H9 (cell line): ENCODE measurements at regions not wholly inside any gene's neighbourhood (a gene's known extent, or its start where the extent isn't known, plus 50 kb on each side); places are given as distances from the start of the nearest gene placed in this dataset.

Experiments used
- DNase-seq: peaks from one replicate; pipeline ENCODE4 v3.0.0-alpha.2; 2017
- H2AFZ ChIP-seq: one replicate; pipeline ENCODE4 v1.6.1; 2013; ENCODE audit warnings: mild to moderate bottlenecking, low read length, control low read depth, moderate library complexity
- H2AK5ac ChIP-seq: 2 replicates; pipeline ENCODE4 v1.6.1; 2013; ENCODE audit warnings: low read length, control low read depth, mixed read lengths; ENCODE audit not compliant: insufficient read length
- H2BK120ac ChIP-seq: one replicate; pipeline ENCODE4 v1.6.1; 2013; ENCODE audit warnings: low read depth, mild to moderate bottlenecking, low read length, control low read depth, inconsistent platforms; ENCODE audit not compliant: poor library complexity, severe bottlenecking
- H2BK12ac ChIP-seq: 2 replicates; pipeline ENCODE4 v1.6.1; 2013; ENCODE audit warnings: low read length, control low read depth, mixed read lengths, low read depth; ENCODE audit not compliant: insufficient read length
- H2BK15ac ChIP-seq: 2 replicates; pipeline ENCODE4 v1.6.1; 2013; ENCODE audit warnings: low read depth, low read length, control low read depth
- H2BK20ac ChIP-seq: one replicate; pipeline ENCODE4 v1.6.1; 2013; ENCODE audit warnings: low read depth, mild to moderate bottlenecking, low read length, control low read depth, inconsistent platforms; ENCODE audit not compliant: poor library complexity, severe bottlenecking
- H2BK5ac ChIP-seq: 2 replicates; pipeline ENCODE4 v1.6.1; 2013; ENCODE audit warnings: low read length, control low read depth, mixed read lengths; ENCODE audit not compliant: insufficient read length
- H3K14ac ChIP-seq: 2 replicates; pipeline ENCODE4 v1.6.1; 2013; ENCODE audit warnings: low read length, control low read depth; ENCODE audit not compliant: insufficient read depth
- H3K18ac ChIP-seq: 2 replicates; pipeline ENCODE4 v1.6.1; 2013; ENCODE audit warnings: low read depth, mild to moderate bottlenecking, mixed read lengths, low read length, control low read depth; ENCODE audit not compliant: insufficient read length
- H3K23ac ChIP-seq: 2 replicates; pipeline ENCODE4 v1.6.1; 2013; ENCODE audit warnings: low read length, control low read depth, mixed read lengths, low read depth; ENCODE audit not compliant: insufficient read length
- H3K23me2 ChIP-seq: 2 replicates; pipeline ENCODE4 v1.6.1; 2013; ENCODE audit warnings: low read depth, mild to moderate bottlenecking, mixed read lengths, low read length, control low read depth; ENCODE audit not compliant: insufficient read length, poor library complexity, severe bottlenecking
- H3K27ac ChIP-seq: 2 replicates; pipeline ENCODE4 v1.5.1; 2013; ENCODE audit warnings: low read length, control low read depth, mixed read lengths, low read depth; ENCODE audit not compliant: insufficient read length
- H3K27me3 ChIP-seq: 2 replicates; pipeline ENCODE4 v1.6.1; 2013; ENCODE audit warnings: low read length, control low read depth, inconsistent platforms; ENCODE audit not compliant: insufficient read depth
- H3K4ac ChIP-seq: 2 replicates; pipeline ENCODE4 v1.6.1; 2013; ENCODE audit warnings: low read depth, mild to moderate bottlenecking, control low read depth, inconsistent platforms, low read length, moderate library complexity
- H3K4me1 ChIP-seq: 2 replicates; pipeline ENCODE4 v1.6.1; 2013; ENCODE audit warnings: low read length, control low read depth, inconsistent platforms; ENCODE audit not compliant: insufficient read depth
- H3K4me2 ChIP-seq: 2 replicates; pipeline ENCODE4 v1.6.1; 2013; ENCODE audit warnings: low read length, control low read depth, mixed read lengths; ENCODE audit not compliant: insufficient read length, insufficient read depth
- H3K56ac ChIP-seq: 2 replicates; pipeline ENCODE4 v1.6.1; 2013; ENCODE audit warnings: low read depth, mild to moderate bottlenecking, mixed read lengths, low read length, control low read depth; ENCODE audit not compliant: insufficient read length
- H3K79me1 ChIP-seq: 2 replicates; pipeline ENCODE4 v1.6.1; 2013; ENCODE audit warnings: low read depth, mild to moderate bottlenecking, moderate library complexity, low read length, control low read depth, inconsistent platforms; ENCODE audit not compliant: insufficient read depth, poor library complexity, severe bottlenecking
- H3K79me2 ChIP-seq: 2 replicates; pipeline ENCODE4 v1.6.1; 2013; ENCODE audit warnings: low read length, control low read depth, inconsistent platforms; ENCODE audit not compliant: insufficient read depth
- H3K9ac ChIP-seq: 2 replicates; pipeline ENCODE4 v1.6.1; 2013; ENCODE audit warnings: low read length, control low read depth, mixed read lengths; ENCODE audit not compliant: insufficient read length; ENCODE audit errors: extremely low read depth
- H3K9me3 ChIP-seq: one replicate; pipeline ENCODE4 v1.6.1; 2013; ENCODE audit warnings: low read depth, low read length, inconsistent platforms; ENCODE audit not compliant: control insufficient read depth
- H3T11ph ChIP-seq: one replicate; pipeline ENCODE4 v1.6.1; 2013; ENCODE audit warnings: mild to moderate bottlenecking, low read length, control low read depth, inconsistent platforms
- H4K20me1 ChIP-seq: one replicate; pipeline ENCODE4 v1.6.1; 2013; ENCODE audit not compliant: control insufficient read depth, insufficient read length, insufficient read depth
- H4K5ac ChIP-seq: 2 replicates; pipeline ENCODE4 v1.6.1; 2013; ENCODE audit warnings: low read depth, mild to moderate bottlenecking, mixed read lengths, low read length, control low read depth; ENCODE audit not compliant: insufficient read length
- H4K8ac ChIP-seq: replicated peaks from 2 replicates; pipeline ENCODE4 v1.6.1; 2013; ENCODE audit warnings: low read length, control low read depth, mixed read lengths, low read depth; ENCODE audit not compliant: insufficient read length
- H4K91ac ChIP-seq: 2 replicates; pipeline ENCODE4 v1.6.1; 2013; ENCODE audit warnings: low read depth, mild to moderate bottlenecking, moderate library complexity, mixed read lengths, low read length, control low read depth; ENCODE audit not compliant: insufficient read length
- H3K27ac Mint-ChIP-seq, 3 experiments: 2 replicates in 2 of 3; 3 replicates in 1 of 3; pipeline ENCODE4 v1.8.0; 2020 to 2021; ENCODE audit warnings: mixed read lengths in 3 of 3, mild to moderate bottlenecking in 1 of 3, moderate library complexity in 1 of 3
- H3K27me3 Mint-ChIP-seq: 2 replicates; pipeline ENCODE4 v1.8.0; 2021; ENCODE audit warnings: low read depth, mild to moderate bottlenecking, moderate library complexity, mixed read lengths
- H3K36me3 Mint-ChIP-seq, 3 experiments: 2 replicates in 2 of 3; 3 replicates in 1 of 3; pipeline ENCODE4 v1.8.0; 2020 to 2021; ENCODE audit warnings: low read depth in 3 of 3, mixed read lengths in 3 of 3; ENCODE audit not compliant: insufficient read depth in 1 of 3
- H3K4me1 Mint-ChIP-seq, 2 experiments: 2 replicates each; pipeline ENCODE4 v1.8.0; 2020; ENCODE audit warnings: mixed read lengths in 2 of 2
- H3K4me3 Mint-ChIP-seq, 2 experiments: 2 replicates in 1 of 2; 3 replicates in 1 of 2; pipeline ENCODE4 v1.8.0; 2020 to 2021; ENCODE audit warnings: mild to moderate bottlenecking in 2 of 2, mixed read lengths in 2 of 2, moderate library complexity in 1 of 2
- H3K9me3 Mint-ChIP-seq, 2 experiments: 2 replicates in 1 of 2; 3 replicates in 1 of 2; pipeline ENCODE4 v1.8.0; 2020; ENCODE audit warnings: mild to moderate bottlenecking in 2 of 2, mixed read lengths in 2 of 2, moderate library complexity in 1 of 2
- WGBS: extraction: QIAGEN DNeasy Blood & Tissue Kit; methylation state at CpG from one replicate; pipeline ENCODE4 v1.1.7; 2013; ENCODE audit warnings: missing lambda C conversion rate, low lambda C conversion rate, mixed read lengths; ENCODE audit not compliant: insufficient read length; ENCODE audit errors: extremely low coverage; 5-methylcytosine and 5-hydroxymethylcytosine counted together
- TF ChIP-seq, protein P1 (sequence below): fragments of 200-600 bp; sonication (generic); conservative IDR thresholded peaks from 3 replicates; pipeline ENCODE4 v1.8.0; 2021; ENCODE audit warnings: antibody characterized with exemption, mild to moderate bottlenecking

DNA sequence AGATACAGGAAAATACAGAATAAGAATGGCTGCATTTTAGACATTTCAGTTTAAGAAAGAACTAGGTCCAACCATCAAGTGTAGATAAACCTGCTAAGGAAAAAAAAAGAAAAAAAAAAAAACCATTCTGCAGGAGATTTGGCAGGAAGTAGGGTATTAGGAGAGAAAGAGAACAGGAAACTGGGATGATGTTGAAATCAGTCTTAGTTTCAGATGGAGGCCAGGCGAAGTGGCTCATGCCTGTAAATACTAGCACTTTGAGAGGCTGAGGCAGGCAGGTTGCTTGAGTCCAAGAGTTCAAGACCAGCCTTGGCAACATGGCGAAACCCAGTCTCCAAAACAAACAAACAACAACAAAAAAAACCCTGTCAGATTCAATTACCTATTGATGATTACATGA is 120.2 kb downstream of the RAB11FIP2 start:
- H3K4ac ChIP-seq, result no peak overlapping the region
- no peak overlapping the region for H2BK12ac ChIP-seq
- no peak overlapping the region for H3K9ac ChIP-seq
- TF ChIP-seq, protein P1, sequence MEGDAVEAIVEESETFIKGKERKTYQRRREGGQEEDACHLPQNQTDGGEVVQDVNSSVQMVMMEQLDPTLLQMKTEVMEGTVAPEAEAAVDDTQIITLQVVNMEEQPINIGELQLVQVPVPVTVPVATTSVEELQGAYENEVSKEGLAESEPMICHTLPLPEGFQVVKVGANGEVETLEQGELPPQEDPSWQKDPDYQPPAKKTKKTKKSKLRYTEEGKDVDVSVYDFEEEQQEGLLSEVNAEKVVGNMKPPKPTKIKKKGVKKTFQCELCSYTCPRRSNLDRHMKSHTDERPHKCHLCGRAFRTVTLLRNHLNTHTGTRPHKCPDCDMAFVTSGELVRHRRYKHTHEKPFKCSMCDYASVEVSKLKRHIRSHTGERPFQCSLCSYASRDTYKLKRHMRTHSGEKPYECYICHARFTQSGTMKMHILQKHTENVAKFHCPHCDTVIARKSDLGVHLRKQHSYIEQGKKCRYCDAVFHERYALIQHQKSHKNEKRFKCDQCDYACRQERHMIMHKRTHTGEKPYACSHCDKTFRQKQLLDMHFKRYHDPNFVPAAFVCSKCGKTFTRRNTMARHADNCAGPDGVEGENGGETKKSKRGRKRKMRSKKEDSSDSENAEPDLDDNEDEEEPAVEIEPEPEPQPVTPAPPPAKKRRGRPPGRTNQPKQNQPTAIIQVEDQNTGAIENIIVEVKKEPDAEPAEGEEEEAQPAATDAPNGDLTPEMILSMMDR, result no peak
- no peak overlapping the region for H3T11ph ChIP-seq
- peaks cover 3% of the 10 kb centered on the region for H4K20me1 ChIP-seq
- DNase-seq, result no peak
- H3K4me3 Mint-ChIP-seq, result no peak overlapping the region
- no peak overlapping the region for H2BK15ac ChIP-seq
- H2BK120ac ChIP-seq, result no peak overlapping the region
- no CpG with 5 or more reads among the region's 2 CpGs for WGBS
- H3K79me2 ChIP-seq, result no peaks in the 10 kb centered on the region
- no peak overlapping the region for H3K4me2 ChIP-seq
- no peaks in the 10 kb centered on the region for H3K79me1 ChIP-seq
- no peak overlapping the region for H3K14ac ChIP-seq
- H4K91ac ChIP-seq, result no peak overlapping the region
- no peak overlapping the region for H2AK5ac ChIP-seq
- H3K27me3 ChIP-seq, result no peaks in the 10 kb centered on the region
- H3K27ac Mint-ChIP-seq, result no peak overlapping the region
- H3K4me1 Mint-ChIP-seq, result peaks cover 23 to 27% of the 10 kb centered on the region in 2 experiments
- H3K9me3 Mint-ChIP-seq, result peaks cover 7 to 9% of the 10 kb centered on the region in 2 experiments; a peak in 3 of 5 replicates
- no peaks in the 10 kb centered on the region for H3K9me3 ChIP-seq
- H2BK5ac ChIP-seq, result no peak overlapping the region
- H4K8ac ChIP-seq, result no peak overlapping the region
- H3K27me3 Mint-ChIP-seq, result no peaks in the 10 kb centered on the region
- H3K36me3 Mint-ChIP-seq, result peaks cover 0 to 4% (median 0%) of the 10 kb centered on the region in 3 experiments; a peak in 3 of 7 replicates
- peaks cover 2% of the 10 kb centered on the region; the same call in 1 of the 2 replicates for H3K4me1 ChIP-seq
- H2BK20ac ChIP-seq, result no peak overlapping the region
- H4K5ac ChIP-seq, result no peak overlapping the region
- H2AFZ ChIP-seq, result no peak overlapping the region
- no peak overlapping the region for H3K23ac ChIP-seq
- H3K56ac ChIP-seq, result no peak overlapping the region
- no peak overlapping the region for H3K27ac ChIP-seq
- H3K18ac ChIP-seq, result no peak overlapping the region
- H3K23me2 ChIP-seq, result no peaks in the 10 kb centered on the region
